Esophagus squamous epithelium (tissue), 5 donors: ENCODE measurements at regions not wholly inside any gene's neighbourhood (a gene's known extent, or its start where the extent isn't known, plus 50 kb on each side); places are given as distances from the start of the nearest gene placed in this dataset.

Source experiments
- DNase-seq: peaks from one replicate; lab custom pipeline; 2025; lab: John Stamatoyannopoulos, UW
- H3K27ac ChIP-seq, 4 donors: fragments of 200-600 bp; sonication (generic); one replicate each; pipeline ENCODE4 v1.5.1; 2016 to 2019; ENCODE audit warnings: mild to moderate bottlenecking in 1 of 4
- H3K27me3 ChIP-seq, 4 donors: fragments of 200-600 bp; sonication (generic); 1 replicate in 3 of 4; 2 replicates in 1 of 4; pipeline versions ENCODE4 v1.5.1 to v1.6.0; 2017 to 2021; ENCODE audit warnings: antibody characterized with exemption in 1 of 4
- H3K36me3 ChIP-seq, 3 donors: fragments of 200-600 bp; sonication (generic); one replicate each; pipeline ENCODE4 v1.5.1; 2016 to 2019
- H3K4me1 ChIP-seq, 3 donors: fragments of 200-600 bp; sonication (generic); one replicate each; pipeline ENCODE4 v1.5.1; 2017 to 2019
- H3K4me3 ChIP-seq, 4 donors: fragments of 200-600 bp; sonication (generic); 1 replicate in 3 of 4; 2 replicates in 1 of 4; pipeline ENCODE4 v1.5.1; 2016 to 2019; ENCODE audit warnings: mild to moderate bottlenecking in 2 of 4, moderate library complexity in 1 of 4
- H3K9me3 ChIP-seq, 3 donors: fragments of 200-600 bp; sonication (generic); one replicate each; pipeline ENCODE4 v1.5.1; 2016 to 2019
- CTCF ChIP-seq, 6 experiments: fragments of 450-650 bp in 4 of 6; fragments of 200-600 bp in 2 of 6; sonication (generic) in 2 of 6; IDR thresholded peaks; one replicate each; pipeline ENCODE4 v1.5.1; 2016 to 2019; ENCODE audit warnings: antibody characterized with exemption in 6 of 6, mild to moderate bottlenecking in 4 of 6, moderate library complexity in 4 of 6
- POLR2A ChIP-seq, 4 donors: fragments of 450-650 bp; IDR thresholded peaks; one replicate each; pipeline ENCODE4 v1.6.1; 2017; ENCODE audit warnings: antibody characterized with exemption in 4 of 4, mild to moderate bottlenecking in 4 of 4, moderate library complexity in 3 of 4
- WGBS, 2 donors: methylation state at CpG; one replicate each; pipeline ENCODE4 v1.1.5; 2018; 5-methylcytosine and 5-hydroxymethylcytosine counted together
- intact Hi-C: fragments of 100-400 bp; cut with DNase I; formaldehyde crosslinking; loops from one replicate; pipeline ENCODE4 v1.15.0; 2022
- donor health status: DM: yes; HTN: yes; CAD: no.

GRCh38 chr14:28098856-28099255 lies 667.7 kb upstream of the FOXG1 start:
- H3K27me3 ChIP-seq, result no peaks in the 10 kb centered on the region
- H3K9me3 ChIP-seq, result no peaks in the 10 kb centered on the region
- H3K4me1 ChIP-seq, result no peaks in the 10 kb centered on the region
- 35 to 60% methylated on average over 1 of the region's 1 CpG for WGBS, 2 donors
- no peak for DNase-seq
- no peak for TF ChIP-seq POLR2A (IDR thresholded peaks at IDR 0.05)
- TF ChIP-seq CTCF (IDR thresholded peaks at IDR 0.05), result no peak
- H3K27ac ChIP-seq, result no peak overlapping the region
- H3K4me3 ChIP-seq, result no peak overlapping the region
- no peaks in the 10 kb centered on the region for H3K36me3 ChIP-seq
- intact Hi-C loops, result no loop called here

DNA sequence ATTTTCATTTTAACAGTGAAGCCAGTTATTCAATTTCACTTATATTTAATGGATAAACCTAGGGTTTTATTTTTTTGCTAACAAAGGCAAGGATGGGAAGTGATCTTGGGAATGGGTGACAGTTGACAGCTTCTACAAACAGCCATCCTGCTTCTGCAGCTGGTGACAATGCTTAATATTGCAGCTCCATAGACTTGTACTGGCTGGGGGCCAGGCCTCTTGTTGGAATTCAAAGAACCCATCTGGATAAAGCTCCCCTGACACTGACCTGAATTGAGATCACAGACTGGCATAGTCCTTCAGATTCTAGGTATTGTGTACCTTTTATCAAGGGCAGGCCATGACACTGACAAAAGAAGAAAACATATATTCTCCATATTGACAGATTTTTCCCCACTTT lies 664.6 kb upstream of the FOXG1 start:
- Histone ChIP-seq H3K4me1 (no peaks in the 10 kb centered on the region), H3K36me3 (no peaks in the 10 kb centered on the region), H3K4me3 (no peak overlapping the region), H3K9me3 (no peaks in the 10 kb centered on the region), H3K27me3 (no peaks in the 10 kb centered on the region), H3K27ac (no peak overlapping the region)
- intact Hi-C loops, result no loop called here
- TF ChIP-seq CTCF (IDR thresholded peaks at IDR 0.05), result no peak
- no peak for TF ChIP-seq POLR2A (IDR thresholded peaks at IDR 0.05)
- no peak for DNase-seq

DNA sequence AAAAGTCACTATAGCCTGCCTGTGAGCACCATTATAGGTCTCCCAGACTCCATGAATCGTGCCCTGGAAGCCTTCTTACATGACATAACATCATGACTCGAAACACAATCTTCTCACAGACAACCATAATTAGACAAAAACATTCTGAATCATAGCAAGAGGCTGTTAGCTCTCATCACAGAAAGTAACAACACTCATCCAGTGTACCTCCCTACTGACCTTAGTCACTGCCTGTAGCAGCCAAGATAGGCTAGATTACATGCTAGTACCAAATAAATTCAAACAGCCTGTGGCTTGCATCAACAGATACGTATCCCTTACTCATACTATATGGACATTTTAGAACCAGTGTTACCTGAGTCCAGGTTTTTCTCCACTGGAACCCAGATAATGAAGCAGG lies 663.8 kb upstream of the FOXG1 start:
- H3K4me1 ChIP-seq, result no peaks in the 10 kb centered on the region
- H3K27me3 ChIP-seq, result no peaks in the 10 kb centered on the region
- 25 to 40% methylated on average over 3 of the region's 3 CpGs for WGBS, 2 donors
- no peak overlapping the region for H3K4me3 ChIP-seq
- DNase-seq, result no peak
- TF ChIP-seq POLR2A (IDR thresholded peaks at IDR 0.05) (no peak), CTCF (IDR thresholded peaks at IDR 0.05) (no peak)
- intact Hi-C loops, result no loop called here
- no peaks in the 10 kb centered on the region for H3K9me3 ChIP-seq
- H3K27ac ChIP-seq, result no peak overlapping the region
- H3K36me3 ChIP-seq, result no peaks in the 10 kb centered on the region

DNA sequence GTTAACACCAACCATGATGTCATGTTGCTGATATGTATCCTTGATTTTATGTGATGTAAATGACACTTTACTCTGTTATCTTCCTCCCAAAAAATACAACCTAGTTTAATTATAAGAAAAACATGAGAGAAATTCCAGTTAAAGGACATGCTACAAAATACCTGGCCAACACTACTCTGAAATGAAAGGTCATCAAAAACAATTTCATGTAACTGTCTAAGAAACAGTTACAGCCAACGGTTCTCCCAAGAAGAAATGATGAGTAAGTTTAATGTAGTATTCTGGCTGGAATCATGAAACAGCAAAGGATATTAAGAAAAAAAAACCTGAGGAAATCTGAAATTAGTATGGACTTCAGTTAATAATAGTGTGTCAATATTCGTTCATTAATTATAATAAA lies 653.3 kb upstream of the FOXG1 start:
- no peak for DNase-seq
- no peaks in the 10 kb centered on the region for H3K4me1 ChIP-seq
- H3K36me3 ChIP-seq, result no peaks in the 10 kb centered on the region
- no peaks in the 10 kb centered on the region for H3K9me3 ChIP-seq
- WGBS, 2 donors, result 74 to 85% methylated on average over 2 of the region's 2 CpGs
- intact Hi-C loops, result no loop called here
- H3K27me3 ChIP-seq, result no peaks in the 10 kb centered on the region
- no peak for TF ChIP-seq POLR2A (IDR thresholded peaks at IDR 0.05)
- TF ChIP-seq CTCF (IDR thresholded peaks at IDR 0.05), result no peak
- no peak overlapping the region for H3K27ac ChIP-seq
- H3K4me3 ChIP-seq, result no peak overlapping the region

GRCh38 chr14:28116716-28117115 lies 649.9 kb upstream of the FOXG1 start:
- intact Hi-C loops, result no loop called here
- Histone ChIP-seq H3K9me3 (no peaks in the 10 kb centered on the region), H3K27ac (no peak overlapping the region), H3K4me3 (no peak overlapping the region), H3K4me1 (no peaks in the 10 kb centered on the region), H3K27me3 (no peaks in the 10 kb centered on the region), H3K36me3 (no peaks in the 10 kb centered on the region)
- no peak for DNase-seq
- TF ChIP-seq CTCF (IDR thresholded peaks at IDR 0.05) (no peak), POLR2A (IDR thresholded peaks at IDR 0.05) (no peak)
